ENCODE measurements at regions not wholly inside any gene's neighbourhood (a gene's known extent, or its start where the extent isn't known, plus 50 kb on each side); places are given as distances from the start of the nearest gene placed in this dataset.
"Not testable (repeated sequence)": the region's sequence is repeated elsewhere in the genome, so short reads cannot be mapped to it uniquely, and the experiment has no call there.

- no peak for DNase-seq (ENCODE audit: low spot score)
Measured at GRCh38 chr1:72419229-72419628, 136.9 kb upstream of the NEGR1 start.

GRCh38 chr1:72412286-72412685 is 129.9 kb upstream of the NEGR1 start:
- no peak for DNase-seq (ENCODE audit: low spot score)

DNA sequence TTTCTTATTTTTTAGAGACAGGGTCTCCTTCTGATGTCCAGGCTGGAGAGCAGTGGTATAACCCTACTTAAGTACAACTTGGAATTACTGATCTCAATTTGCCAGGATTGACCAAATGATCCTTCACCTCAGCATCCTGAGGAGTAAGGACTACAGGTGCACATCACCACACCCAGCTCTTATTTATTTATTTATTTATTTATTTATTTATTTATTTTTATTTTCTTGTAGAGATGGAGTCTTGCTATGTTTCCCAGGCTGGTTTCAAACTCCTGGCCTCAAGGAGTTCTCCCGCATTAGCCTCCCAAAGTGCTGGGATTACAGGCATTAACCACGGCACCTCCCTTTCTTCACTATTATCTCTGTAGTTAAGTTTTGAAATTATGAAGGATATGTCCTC is 117.5 kb upstream of the NEGR1 start:
- no peak for DNase-seq (ENCODE audit: low spot score)

- no peak for DNase-seq (ENCODE audit: low spot score)
Measured at GRCh38 chr1:72397786-72398185, 115.4 kb upstream of the NEGR1 start.

DNA sequence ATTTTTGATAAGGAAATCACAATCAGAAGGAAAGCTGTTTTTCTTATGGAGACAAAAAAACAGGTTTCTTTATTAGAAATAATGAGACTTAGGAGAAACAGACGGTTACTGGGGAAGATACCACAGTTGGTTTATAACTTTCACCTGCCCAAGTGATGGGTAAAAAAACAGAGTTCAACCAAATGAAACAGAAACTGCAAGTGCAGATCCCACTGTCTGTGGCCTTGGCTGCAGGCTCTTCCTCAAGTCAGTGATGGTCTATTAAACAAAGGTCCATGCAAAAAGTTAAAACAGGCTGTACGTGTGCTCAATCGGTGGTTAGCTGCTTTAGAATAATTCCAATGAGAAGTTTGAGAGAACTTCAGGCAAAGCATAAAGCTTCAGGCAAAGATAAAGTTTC is 112.1 kb upstream of the NEGR1 start:
- DNase-seq (ENCODE audit: low spot score), result no peak

- no peak for DNase-seq (ENCODE audit: low spot score)
Measured at GRCh38 chr1:72379072-72379471, 96.7 kb upstream of the NEGR1 start.

DNA sequence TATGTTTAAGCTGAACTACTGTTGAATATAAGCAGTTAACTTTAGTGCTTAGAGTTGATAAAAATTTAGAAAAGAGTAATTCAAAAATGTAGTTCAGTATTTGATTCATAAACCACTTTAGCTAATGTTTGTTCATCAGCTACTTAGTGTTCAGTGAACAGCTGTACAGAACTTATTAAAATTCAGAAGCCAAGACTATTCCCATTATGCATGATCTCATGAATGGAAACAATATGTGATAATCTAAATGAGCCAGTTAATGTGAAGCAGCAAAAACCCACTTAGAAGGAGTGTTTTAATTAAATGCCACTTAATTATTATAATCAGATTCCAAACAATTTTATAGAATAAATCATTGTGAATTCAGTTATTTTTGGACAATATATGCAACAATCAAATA is 92.9 kb upstream of the NEGR1 start:
- no peak for DNase-seq (ENCODE audit: low spot score)

- DNase-seq (ENCODE audit: low spot score), result peak; percentile 6
Measured at GRCh38 chr1:72371259-72372035, 89.1 kb upstream of the NEGR1 start.

GRCh38 chr1:72370836-72371235 is 88.5 kb upstream of the NEGR1 start:
- DNase-seq (ENCODE audit: low spot score), result not testable (repeated sequence)

- DNase-seq (ENCODE audit: low spot score), result no peak
Measured at GRCh38 chr1:72369069-72369757, 86.9 kb upstream of the NEGR1 start.

GRCh38 chr1:72366466-72366865 is 84.1 kb upstream of the NEGR1 start:
- DNase-seq (ENCODE audit: low spot score), result no peak

- no peak for DNase-seq (ENCODE audit: low spot score)
Measured at GRCh38 chr1:72365693-72366092, 83.4 kb upstream of the NEGR1 start.

DNA sequence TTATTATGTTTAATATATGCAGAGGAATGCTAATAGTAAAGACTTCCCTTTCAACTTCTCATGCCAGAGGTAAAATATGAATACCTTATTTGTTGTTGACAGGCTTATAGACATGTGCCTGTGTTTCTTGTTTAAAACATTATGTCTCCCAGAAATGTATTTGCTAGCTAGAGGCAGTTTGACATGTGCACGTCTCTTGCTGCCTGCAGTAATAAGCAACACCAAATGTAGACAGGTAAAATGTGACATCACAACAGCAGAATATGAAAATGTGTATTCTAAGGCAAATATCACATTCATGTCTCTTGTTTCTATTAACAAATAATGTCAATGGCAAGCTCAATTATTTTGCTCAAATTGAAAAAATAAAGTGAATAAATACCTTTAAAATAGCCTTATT is 80.2 kb upstream of the NEGR1 start:
- DNase-seq (ENCODE audit: low spot score), result no peak

DNA sequence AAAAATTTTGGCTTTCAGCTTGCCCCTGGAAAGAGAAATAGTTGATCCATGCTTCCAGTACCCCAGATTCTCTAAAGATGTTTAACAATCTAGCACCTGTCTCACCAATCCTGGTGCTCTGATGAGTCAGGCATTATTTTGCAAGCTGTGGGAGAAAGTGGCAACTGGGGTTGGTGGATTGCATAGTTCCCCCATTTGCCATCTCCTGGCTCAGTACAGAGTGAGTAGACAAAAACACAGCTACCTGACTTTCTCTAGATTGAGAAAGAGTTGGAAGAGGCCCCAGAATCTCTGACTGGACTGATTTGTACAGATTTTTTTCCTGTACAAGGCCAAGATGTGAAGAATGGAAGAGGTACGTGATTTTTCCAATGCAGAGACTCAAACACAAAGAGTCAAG is 75.1 kb upstream of the NEGR1 start:
- DNase-seq (ENCODE audit: low spot score), result no peak

DNA sequence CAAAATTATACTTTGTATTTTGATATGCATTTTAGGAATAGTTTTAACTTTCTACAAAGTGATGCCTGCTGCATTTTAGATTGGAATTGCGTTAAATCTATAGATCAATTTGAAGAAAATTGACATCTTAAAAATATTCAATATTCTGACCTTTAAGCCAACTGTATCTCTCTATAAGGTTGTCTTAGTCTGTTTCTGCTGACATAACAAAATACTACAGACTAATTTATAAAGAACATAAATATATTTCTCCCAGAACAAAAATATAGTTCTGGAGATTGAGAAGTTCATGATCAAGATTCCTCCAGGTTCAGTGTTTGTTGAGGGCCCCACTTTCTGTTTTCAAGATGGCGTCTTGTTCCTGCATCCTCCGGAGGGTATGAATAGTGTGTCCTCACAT is 73.6 kb upstream of the NEGR1 start:
- no peak for DNase-seq (ENCODE audit: low spot score)

DNA sequence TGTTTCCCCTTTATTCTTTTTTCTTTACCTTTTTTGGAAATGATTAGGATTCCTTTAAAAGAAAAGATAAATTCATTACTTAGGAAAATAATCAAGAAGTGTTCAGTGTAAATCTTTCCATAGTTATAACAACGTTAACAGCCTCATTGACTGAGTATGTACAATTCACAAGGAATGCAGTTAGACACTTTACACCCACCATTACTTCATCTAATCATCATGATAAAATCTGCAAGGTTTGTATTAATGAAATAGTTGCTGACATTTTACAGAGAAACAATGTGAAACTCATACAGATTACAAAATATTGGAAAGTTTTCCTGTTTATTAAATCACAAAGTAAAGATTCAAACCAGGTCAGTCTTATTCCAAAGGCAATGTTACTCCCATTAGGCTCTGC is 59.3 kb upstream of the NEGR1 start:
- no peak for DNase-seq (ENCODE audit: low spot score)

- DNase-seq (ENCODE audit: low spot score), result no peak
Measured at GRCh38 chr1:72336776-72337175, 54.4 kb upstream of the NEGR1 start.
